ENCODE measurements at regions not wholly inside any gene's neighbourhood (a gene's known extent, or its start where the extent isn't known, plus 50 kb on each side); places are given as distances from the start of the nearest gene placed in this dataset.

DNA sequence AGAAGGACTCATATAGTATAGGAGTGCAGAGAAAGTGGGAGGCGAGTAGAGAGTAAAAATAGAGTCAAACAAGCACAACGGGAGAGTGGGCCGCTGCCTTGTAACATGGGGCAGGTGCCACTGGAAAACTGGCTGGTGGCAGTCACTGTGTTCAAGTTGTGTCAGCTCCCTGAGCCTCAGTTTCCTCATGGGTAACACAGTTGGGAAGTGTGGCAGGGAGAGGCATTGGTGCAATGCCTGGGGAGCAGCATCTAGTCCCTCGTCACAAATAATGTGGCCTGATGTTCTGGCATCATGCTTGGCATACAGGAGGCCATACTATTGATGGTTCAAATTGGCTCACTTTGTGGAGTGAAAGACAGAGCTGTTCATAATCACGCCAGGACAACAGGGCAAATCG is 78.9 kb upstream of the SPON1 start:
- TF ChIP-seq EZH2phosphoT487 (conservative IDR thresholded peaks at IDR 0.05; ENCODE audit: low read length) (no peak), CTCF (IDR thresholded peaks at IDR 0.05; ENCODE audit: insufficient read depth, low read length, poor library complexity, severe bottlenecking) (no peak)
- no peak overlapping the region for H3K4me2 ChIP-seq (ENCODE audit: low read depth, low read length, poor library complexity, severe bottlenecking)

DNA sequence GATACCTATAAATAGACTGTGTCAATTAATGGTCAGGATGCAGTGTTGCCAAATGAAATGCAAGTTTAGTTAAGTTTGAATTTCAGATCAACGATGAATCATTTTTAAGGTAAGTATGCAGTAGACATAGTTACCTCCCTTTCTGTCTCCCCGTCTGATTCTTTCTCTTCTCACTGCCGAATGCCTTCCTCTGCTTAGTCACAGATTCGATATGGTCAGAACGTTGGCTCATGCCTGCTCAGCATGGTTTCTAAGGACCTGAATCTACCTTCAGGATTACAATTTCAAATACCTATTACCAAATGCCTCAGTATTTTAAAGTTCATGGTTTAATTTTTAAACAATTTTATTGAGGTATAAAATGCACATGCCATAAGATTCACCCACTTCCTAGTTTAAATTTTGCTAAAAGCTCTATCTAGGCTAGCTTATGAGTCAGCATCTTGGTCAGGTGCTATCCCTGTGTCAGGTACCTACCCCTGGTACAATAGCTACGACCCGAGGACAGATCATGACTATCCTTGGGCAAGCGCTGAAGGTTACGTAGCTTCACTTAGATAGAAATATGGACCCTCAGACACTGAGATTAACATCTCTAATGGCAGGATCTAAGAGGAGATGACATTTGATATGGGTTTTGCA is 78.2 kb upstream of the SPON1 start:
- H4K20me1 ChIP-seq (ENCODE audit: low read depth, low read length) = no peaks in the 10 kb centered on the region
- H3K9me2 ChIP-seq (replicated peaks; ENCODE audit: insufficient read depth, low read length) = no peaks in the 10 kb centered on the region
- H3K4me2 ChIP-seq (ENCODE audit: low read depth, low read length, poor library complexity, severe bottlenecking) = no peak overlapping the region
- H3F3A ChIP-seq (ENCODE audit: insufficient read depth) = no peaks in the 10 kb centered on the region
- no peaks in the 10 kb centered on the region for H3K9me3 ChIP-seq (ENCODE audit: insufficient read depth, low read length)
- no peak overlapping the region for H3K9ac ChIP-seq (ENCODE audit: low read length)
- no peaks in the 10 kb centered on the region for H3K36me3 ChIP-seq (ENCODE audit: low read length)
- TF ChIP-seq EZH2phosphoT487 (conservative IDR thresholded peaks at IDR 0.05; ENCODE audit: low read length) (no peak), CTCF (IDR thresholded peaks at IDR 0.05; ENCODE audit: insufficient read depth, low read length, poor library complexity, severe bottlenecking) (no peak)
- H3K79me2 ChIP-seq (ENCODE audit: insufficient read depth, low read length) = no peaks in the 10 kb centered on the region
- no peak overlapping the region for H3K27ac ChIP-seq (ENCODE audit: low read depth, low read length)
- H3K4me3 ChIP-seq (ENCODE audit: insufficient read depth, low read length, poor library complexity, severe bottlenecking) = no peak overlapping the region
- no peaks in the 10 kb centered on the region for H3K27me3 ChIP-seq (ENCODE audit: low read length)
- H2AFZ ChIP-seq (ENCODE audit: low read depth, low read length, severe bottlenecking) = no peak overlapping the region

More for the DNA sequence above, 78.9 kb upstream of the SPON1 start:
- Histone ChIP-seq H3K9me3 (ENCODE audit: insufficient read depth, low read length) (no peaks in the 10 kb centered on the region), H3K36me3 (ENCODE audit: low read length) (no peaks in the 10 kb centered on the region), H3K9ac (ENCODE audit: low read length) (no peak overlapping the region), H3K27ac (ENCODE audit: low read depth, low read length) (no peak overlapping the region), H3K79me2 (ENCODE audit: insufficient read depth, low read length) (no peaks in the 10 kb centered on the region), H3K9me2 (replicated peaks; ENCODE audit: insufficient read depth, low read length) (no peaks in the 10 kb centered on the region), H3K27me3 (ENCODE audit: low read length) (no peaks in the 10 kb centered on the region), H2AFZ (ENCODE audit: low read depth, low read length, severe bottlenecking) (no peak overlapping the region), H4K20me1 (ENCODE audit: low read depth, low read length) (no peaks in the 10 kb centered on the region), H3K4me3 (ENCODE audit: insufficient read depth, low read length, poor library complexity, severe bottlenecking) (no peak overlapping the region), H3F3A (ENCODE audit: insufficient read depth) (no peaks in the 10 kb centered on the region)

- Histone ChIP-seq H2AFZ (ENCODE audit: low read depth, low read length, severe bottlenecking) (no peak overlapping the region), H3K4me2 (ENCODE audit: low read depth, low read length, poor library complexity, severe bottlenecking) (no peak overlapping the region), H3K36me3 (ENCODE audit: low read length) (no peaks in the 10 kb centered on the region), H4K20me1 (ENCODE audit: low read depth, low read length) (no peaks in the 10 kb centered on the region), H3K27me3 (ENCODE audit: low read length) (no peaks in the 10 kb centered on the region), H3K4me3 (ENCODE audit: insufficient read depth, low read length, poor library complexity, severe bottlenecking) (no peak overlapping the region), H3K9me3 (ENCODE audit: insufficient read depth, low read length) (no peaks in the 10 kb centered on the region), H3F3A (ENCODE audit: insufficient read depth) (no peaks in the 10 kb centered on the region), H3K9ac (ENCODE audit: low read length) (no peak overlapping the region), H3K9me2 (replicated peaks; ENCODE audit: insufficient read depth, low read length) (no peaks in the 10 kb centered on the region), H3K27ac (ENCODE audit: low read depth, low read length) (no peak overlapping the region), H3K79me2 (ENCODE audit: insufficient read depth, low read length) (no peaks in the 10 kb centered on the region)
- no peak for TF ChIP-seq EZH2phosphoT487 (conservative IDR thresholded peaks at IDR 0.05; ENCODE audit: low read length)
- TF ChIP-seq CTCF (IDR thresholded peaks at IDR 0.05; ENCODE audit: insufficient read depth, low read length, poor library complexity, severe bottlenecking) = no peak
These were observed 77.4 kb upstream of the SPON1 start for GRCh38 chr11:13885083-13885482.

All from SU-DHL-6 (cell line).